ENCODE measurements at regions not wholly inside any gene's neighbourhood (a gene's known extent, or its start where the extent isn't known, plus 50 kb on each side); places are given as distances from the start of the nearest gene placed in this dataset.

GRCh38 chr13:68627379-68627778 is 1397.2 kb upstream of the PCDH9 start:
- TF ChIP-seq, protein P1, sequence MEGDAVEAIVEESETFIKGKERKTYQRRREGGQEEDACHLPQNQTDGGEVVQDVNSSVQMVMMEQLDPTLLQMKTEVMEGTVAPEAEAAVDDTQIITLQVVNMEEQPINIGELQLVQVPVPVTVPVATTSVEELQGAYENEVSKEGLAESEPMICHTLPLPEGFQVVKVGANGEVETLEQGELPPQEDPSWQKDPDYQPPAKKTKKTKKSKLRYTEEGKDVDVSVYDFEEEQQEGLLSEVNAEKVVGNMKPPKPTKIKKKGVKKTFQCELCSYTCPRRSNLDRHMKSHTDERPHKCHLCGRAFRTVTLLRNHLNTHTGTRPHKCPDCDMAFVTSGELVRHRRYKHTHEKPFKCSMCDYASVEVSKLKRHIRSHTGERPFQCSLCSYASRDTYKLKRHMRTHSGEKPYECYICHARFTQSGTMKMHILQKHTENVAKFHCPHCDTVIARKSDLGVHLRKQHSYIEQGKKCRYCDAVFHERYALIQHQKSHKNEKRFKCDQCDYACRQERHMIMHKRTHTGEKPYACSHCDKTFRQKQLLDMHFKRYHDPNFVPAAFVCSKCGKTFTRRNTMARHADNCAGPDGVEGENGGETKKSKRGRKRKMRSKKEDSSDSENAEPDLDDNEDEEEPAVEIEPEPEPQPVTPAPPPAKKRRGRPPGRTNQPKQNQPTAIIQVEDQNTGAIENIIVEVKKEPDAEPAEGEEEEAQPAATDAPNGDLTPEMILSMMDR (IDR thresholded peaks at IDR 0.05; ENCODE audit: low read depth, low read length, poor library complexity, severe bottlenecking), result no peak
- no peak for TF ChIP-seq EZH2phosphoT487 (IDR thresholded peaks at IDR 0.05; ENCODE audit: borderline replicate concordance, low read length)

Measured in DOHH2 (cell line).